ENCODE measurements at regions not wholly inside any gene's neighbourhood (a gene's known extent, or its start where the extent isn't known, plus 50 kb on each side); places are given as distances from the start of the nearest gene placed in this dataset.
A peak's percentile ranks its signal among the peaks of the same experiment; 100 is the strongest.

GRCh38 chr7:25907214-25907613 is 244.8 kb upstream of the NFE2L3 start:
- Histone ChIP-seq H2BK120ac (ENCODE audit: low read depth, low read length) (no peak overlapping the region), H3K36me3 (ENCODE audit: control insufficient read depth, insufficient read depth, low read length) (no peaks in the 10 kb centered on the region), H3K18ac (ENCODE audit: low read length) (no peak overlapping the region), H3K56ac (ENCODE audit: low read length) (no peak overlapping the region), H3K4ac (ENCODE audit: low read depth, low read length) (no peak overlapping the region), H2AK5ac (ENCODE audit: low read length) (no peak overlapping the region), H2BK15ac (replicated peaks; ENCODE audit: low read depth) (no peak overlapping the region), H3K27ac (ENCODE audit: low read depth, low read length) (no peak overlapping the region), H3K27me3 (ENCODE audit: insufficient read depth, low read length, poor library complexity) (no peaks in the 10 kb centered on the region), H3K23ac (ENCODE audit: low read length) (no peak overlapping the region), H3K4me2 (ENCODE audit: low read length) (no peak overlapping the region), H3K79me1 (ENCODE audit: low read length) (no peaks in the 10 kb centered on the region), H3K9ac (ENCODE audit: low read length) (no peak overlapping the region), H4K8ac (ENCODE audit: low read depth, low read length) (no peak overlapping the region), H3K4me3 (ENCODE audit: low read length) (no peak overlapping the region), H2BK5ac (ENCODE audit: low read length) (no peak overlapping the region), H3K79me2 (ENCODE audit: control insufficient read depth, insufficient read depth, low read length) (no peaks in the 10 kb centered on the region), H3K4me1 (ENCODE audit: control insufficient read depth, low read depth, low read length) (no peaks in the 10 kb centered on the region), H4K5ac (ENCODE audit: low read length) (no peak overlapping the region)
- DNase-seq, result peak; percentile 13
- WGBS (ENCODE audit: extremely low coverage, insufficient coverage, low lambda C conversion rate), result no CpG with 5 or more reads among the region's 7 CpGs

- Histone ChIP-seq H3K4me3 (ENCODE audit: low read length) (no peak overlapping the region), H2BK15ac (replicated peaks; ENCODE audit: low read depth) (no peak overlapping the region), H2BK120ac (ENCODE audit: low read depth, low read length) (no peak overlapping the region), H3K4me2 (ENCODE audit: low read length) (no peak overlapping the region), H3K4ac (ENCODE audit: low read depth, low read length) (no peak overlapping the region), H4K8ac (ENCODE audit: low read depth, low read length) (no peak overlapping the region), H3K27me3 (ENCODE audit: insufficient read depth, low read length, poor library complexity) (no peaks in the 10 kb centered on the region), H3K4me1 (ENCODE audit: control insufficient read depth, low read depth, low read length) (no peaks in the 10 kb centered on the region), H3K23ac (ENCODE audit: low read length) (no peak overlapping the region), H3K79me1 (ENCODE audit: low read length) (no peaks in the 10 kb centered on the region), H3K18ac (ENCODE audit: low read length) (no peak overlapping the region), H2AK5ac (ENCODE audit: low read length) (no peak overlapping the region), H3K56ac (ENCODE audit: low read length) (no peak overlapping the region), H3K9ac (ENCODE audit: low read length) (no peak overlapping the region), H3K27ac (ENCODE audit: low read depth, low read length) (no peak overlapping the region), H2BK5ac (ENCODE audit: low read length) (no peak overlapping the region), H4K5ac (ENCODE audit: low read length) (no peak overlapping the region), H3K36me3 (ENCODE audit: control insufficient read depth, insufficient read depth, low read length) (no peaks in the 10 kb centered on the region), H3K79me2 (ENCODE audit: control insufficient read depth, insufficient read depth, low read length) (no peaks in the 10 kb centered on the region)
- DNase-seq, result no peak
- WGBS (ENCODE audit: extremely low coverage, insufficient coverage, low lambda C conversion rate), result no CpG with 5 or more reads among the region's 5 CpGs
Measured at GRCh38 chr7:25907731-25908130, 244.3 kb upstream of the NFE2L3 start.

GRCh38 chr7:25908154-25908949 is 243.6 kb upstream of the NFE2L3 start:
- Histone ChIP-seq H3K4me3 (ENCODE audit: low read length) (no peak overlapping the region), H2BK5ac (ENCODE audit: low read length) (no peak overlapping the region), H3K79me1 (ENCODE audit: low read length) (no peaks in the 10 kb centered on the region), H3K79me2 (ENCODE audit: control insufficient read depth, insufficient read depth, low read length) (no peaks in the 10 kb centered on the region), H3K23ac (ENCODE audit: low read length) (no peak overlapping the region), H2AK5ac (ENCODE audit: low read length) (no peak overlapping the region), H3K9ac (ENCODE audit: low read length) (no peak overlapping the region), H3K27ac (ENCODE audit: low read depth, low read length) (no peak overlapping the region), H2BK120ac (ENCODE audit: low read depth, low read length) (no peak overlapping the region), H4K8ac (ENCODE audit: low read depth, low read length) (no peak overlapping the region), H3K18ac (ENCODE audit: low read length) (no peak overlapping the region), H3K4me2 (ENCODE audit: low read length) (no peak overlapping the region), H4K5ac (ENCODE audit: low read length) (no peak overlapping the region), H2BK15ac (replicated peaks; ENCODE audit: low read depth) (no peak overlapping the region), H3K27me3 (ENCODE audit: insufficient read depth, low read length, poor library complexity) (no peaks in the 10 kb centered on the region), H3K4me1 (ENCODE audit: control insufficient read depth, low read depth, low read length) (no peaks in the 10 kb centered on the region), H3K56ac (ENCODE audit: low read length) (no peak overlapping the region), H3K4ac (ENCODE audit: low read depth, low read length) (no peak overlapping the region), H3K36me3 (ENCODE audit: control insufficient read depth, insufficient read depth, low read length) (no peaks in the 10 kb centered on the region)
- WGBS (ENCODE audit: extremely low coverage, insufficient coverage, low lambda C conversion rate), result no CpG with 5 or more reads among the region's 1 CpG
- DNase-seq, result no peak

- Histone ChIP-seq H3K9ac (ENCODE audit: low read length) (no peak overlapping the region), H3K36me3 (ENCODE audit: control insufficient read depth, insufficient read depth, low read length) (no peaks in the 10 kb centered on the region), H2BK120ac (ENCODE audit: low read depth, low read length) (no peak overlapping the region), H3K27me3 (ENCODE audit: insufficient read depth, low read length, poor library complexity) (no peaks in the 10 kb centered on the region), H3K79me2 (ENCODE audit: control insufficient read depth, insufficient read depth, low read length) (no peaks in the 10 kb centered on the region), H4K5ac (ENCODE audit: low read length) (no peak overlapping the region), H3K4me1 (ENCODE audit: control insufficient read depth, low read depth, low read length) (no peaks in the 10 kb centered on the region), H3K4me3 (ENCODE audit: low read length) (no peak overlapping the region), H3K79me1 (ENCODE audit: low read length) (no peaks in the 10 kb centered on the region), H2BK15ac (replicated peaks; ENCODE audit: low read depth) (no peak overlapping the region), H3K4me2 (ENCODE audit: low read length) (no peak overlapping the region), H4K8ac (ENCODE audit: low read depth, low read length) (no peak overlapping the region), H2BK5ac (ENCODE audit: low read length) (no peak overlapping the region), H3K27ac (ENCODE audit: low read depth, low read length) (no peak overlapping the region), H3K18ac (ENCODE audit: low read length) (no peak overlapping the region), H3K23ac (ENCODE audit: low read length) (no peak overlapping the region), H2AK5ac (ENCODE audit: low read length) (no peak overlapping the region), H3K56ac (ENCODE audit: low read length) (no peak overlapping the region), H3K4ac (ENCODE audit: low read depth, low read length) (no peak overlapping the region)
- WGBS (ENCODE audit: extremely low coverage, insufficient coverage, low lambda C conversion rate), result no CpG with 5 or more reads among the region's 7 CpGs
- DNase-seq, result no peak
Measured at GRCh38 chr7:25911738-25912607, 240.0 kb upstream of the NFE2L3 start.

GRCh38 chr7:25913598-25914224 is 238.3 kb upstream of the NFE2L3 start:
- Histone ChIP-seq H2AK5ac (ENCODE audit: low read length) (no peak overlapping the region), H3K79me1 (ENCODE audit: low read length) (no peaks in the 10 kb centered on the region), H3K9ac (ENCODE audit: low read length) (no peak overlapping the region), H3K4me3 (ENCODE audit: low read length) (no peak overlapping the region), H3K4ac (ENCODE audit: low read depth, low read length) (no peak overlapping the region), H4K8ac (ENCODE audit: low read depth, low read length) (no peak overlapping the region), H3K4me1 (ENCODE audit: control insufficient read depth, low read depth, low read length) (no peaks in the 10 kb centered on the region), H3K36me3 (ENCODE audit: control insufficient read depth, insufficient read depth, low read length) (no peaks in the 10 kb centered on the region), H3K23ac (ENCODE audit: low read length) (no peak overlapping the region), H3K27ac (ENCODE audit: low read depth, low read length) (no peak overlapping the region), H3K79me2 (ENCODE audit: control insufficient read depth, insufficient read depth, low read length) (no peaks in the 10 kb centered on the region), H2BK15ac (replicated peaks; ENCODE audit: low read depth) (no peak overlapping the region), H4K5ac (ENCODE audit: low read length) (no peak overlapping the region), H3K56ac (ENCODE audit: low read length) (no peak overlapping the region), H3K18ac (ENCODE audit: low read length) (no peak overlapping the region), H2BK120ac (ENCODE audit: low read depth, low read length) (no peak overlapping the region), H3K4me2 (ENCODE audit: low read length) (no peak overlapping the region), H2BK5ac (ENCODE audit: low read length) (no peak overlapping the region), H3K27me3 (ENCODE audit: insufficient read depth, low read length, poor library complexity) (no peaks in the 10 kb centered on the region)
- no peak for DNase-seq
- no CpG with 5 or more reads among the region's 6 CpGs for WGBS (ENCODE audit: extremely low coverage, insufficient coverage, low lambda C conversion rate)
